PC-3 (cell line): ENCODE measurements at regions not wholly inside any gene's neighbourhood (a gene's known extent, or its start where the extent isn't known, plus 50 kb on each side); places are given as distances from the start of the nearest gene placed in this dataset.

Experiments used
- ATAC-seq: fragments of 200-7000 bp; cut with Tn5 transposase; 2 replicates; pipeline ENCODE4 v1.9.1; 2020; ENCODE audit warnings: mild to moderate bottlenecking, moderate library complexity
- BruUV-seq: library from RNA; stranded (reverse); fragments of 400-500 nt; replicated peaks from 2 replicates; lab custom pipeline; 2021; lab: Mats Ljungman, UMichigan
- CTCF ChIA-PET: fragments of 300-600 bp; sonication (Branson Sonifier 250); formaldehyde crosslinking; loops from one replicate; lab custom pipeline; 2022; ENCODE audit warnings: antibody characterized with exemption; lab: Charles Lee
- POLR2A ChIA-PET: fragments of 300-600 bp; sonication (Branson Sonifier 250); formaldehyde crosslinking; loops from one replicate; lab custom pipeline; 2022; ENCODE audit warnings: antibody characterized with exemption; ENCODE audit not compliant: unreplicated experiment; lab: Charles Lee
- DNase-seq: peaks from one replicate; pipeline ENCODE4 v3.0.0-alpha.2; 2015
- H2AFZ ChIP-seq: fragments of 300-600 bp; sonication (generic); 2 replicates; pipeline ENCODE4 v1.6.0; 2016; ENCODE audit warnings: antibody characterized with exemption, low read length
- H3F3A ChIP-seq: fragments of 300-600 bp; sonication (generic); one replicate; pipeline ENCODE4 v1.6.0; 2017; ENCODE audit warnings: antibody characterized with exemption, low read length, control low read depth, mild to moderate bottlenecking; ENCODE audit not compliant: unreplicated experiment
- H3K27ac ChIP-seq: fragments of 300-600 bp; sonication (generic); 2 replicates; pipeline ENCODE4 v1.5.1; 2016; ENCODE audit warnings: mild to moderate bottlenecking, low read length
- H3K27me3 ChIP-seq: fragments of 300-600 bp; sonication (generic); 2 replicates; pipeline ENCODE4 v1.6.1; 2016; ENCODE audit warnings: low read length, mixed read lengths
- H3K36me3 ChIP-seq: fragments of 300-600 bp; sonication (generic); 2 replicates; pipeline ENCODE4 v1.6.1; 2016; ENCODE audit warnings: low read depth, mixed run types, low read length, mixed read lengths
- H3K4me1 ChIP-seq: fragments of 300-600 bp; sonication (generic); 2 replicates; pipeline ENCODE4 v1.5.1; 2016; ENCODE audit warnings: low read length; ENCODE audit not compliant: insufficient read depth
- H3K4me2 ChIP-seq: fragments of 300-600 bp; sonication (generic); 2 replicates; pipeline ENCODE4 v1.6.0; 2016; ENCODE audit warnings: low read length
- H3K4me3 ChIP-seq: fragments of 300-600 bp; sonication (generic); 2 replicates; pipeline ENCODE4 v1.5.1; 2016; ENCODE audit warnings: mild to moderate bottlenecking, low read length, mixed read lengths
- H3K79me2 ChIP-seq: fragments of 300-600 bp; sonication (generic); 2 replicates; pipeline ENCODE4 v1.6.1; 2017; ENCODE audit warnings: low read length, mixed read lengths
- H3K9ac ChIP-seq: fragments of 300-600 bp; sonication (generic); 2 replicates; pipeline ENCODE4 v1.6.0; 2016; ENCODE audit warnings: mild to moderate bottlenecking, low read length
- H3K9me2 ChIP-seq: fragments of 300-600 bp; sonication (generic); replicated peaks from 2 replicates; pipeline ENCODE4 v1.6.1; 2016; ENCODE audit warnings: mixed run types, low read length, mixed read lengths
- H3K9me3 ChIP-seq: fragments of 300-600 bp; sonication (generic); 2 replicates; pipeline ENCODE4 v1.6.1; 2016; ENCODE audit warnings: low read length, mixed read lengths
- H4K20me1 ChIP-seq: fragments of 300-600 bp; sonication (generic); 2 replicates; pipeline ENCODE4 v1.6.1; 2016; ENCODE audit warnings: low read length, mixed read lengths
- CTCF ChIP-seq: fragments of 300-600 bp; sonication (generic); conservative IDR thresholded peaks from 2 replicates; pipeline ENCODE4 v1.5.1; 2017; ENCODE audit warnings: antibody characterized with exemption, low read depth, mild to moderate bottlenecking, low read length
- EZH2 ChIP-seq: fragments of 300-600 bp; sonication (generic); IDR thresholded peaks from one replicate; pipeline ENCODE4 v1.6.1; 2017; ENCODE audit warnings: antibody characterized with exemption, mild to moderate bottlenecking, low read length; ENCODE audit not compliant: unreplicated experiment
- EZH2phosphoT487 ChIP-seq: fragments of 300-600 bp; sonication (generic); IDR thresholded peaks from 2 replicates; pipeline ENCODE4 v1.6.1; 2018; ENCODE audit warnings: mild to moderate bottlenecking, antibody characterized with exemption, low read length, borderline replicate concordance
- intact Hi-C: fragments of 100-400 bp; cut with micrococcal nuclease; formaldehyde crosslinking; loops from 2 replicates; pipeline ENCODE4 v1.9.0; 2023

GRCh38 chr10:64093946-64094535, 572.8 kb downstream of the REEP3 start:
- Histone ChIP-seq H3F3A (no peaks in the 10 kb centered on the region), H3K9me2 (no peaks in the 10 kb centered on the region), H3K9me3 (no peaks in the 10 kb centered on the region), H3K9ac (no peak overlapping the region), H3K79me2 (no peaks in the 10 kb centered on the region), H3K4me3 (0 out of 2 replicates have a peak overlapping the region, but pooled peaks have one; percentile 19), H3K27ac (peak overlapping the region; percentile 32), H3K4me1 (peaks cover 42% of the 10 kb centered on the region), H3K36me3 (no peaks in the 10 kb centered on the region), H3K4me2 (peak overlapping the region; percentile 42), H3K27me3 (no peaks in the 10 kb centered on the region), H4K20me1 (no peaks in the 10 kb centered on the region), H2AFZ (no peak overlapping the region)
- TF ChIP-seq EZH2 (no peak), EZH2phosphoT487 (no peak), CTCF (no peak)
- BruUV-seq: no TSS peak
- ChIA-PET POLR2A (no interaction called here), CTCF (interaction anchor here (0.6 kb wide), 2 partner anchors 288 to 411 kb away, joined by 4 read pairs; no protein-coding TSS in a partner anchor)
- DNase-seq (peak; percentile 65), ATAC-seq (peak; percentile 66)
- intact Hi-C loops: no loop called here

GRCh38 chr10:64096941-64097340, 575.7 kb downstream of the REEP3 start:
- H2AFZ ChIP-seq: no peak overlapping the region
- no peak overlapping the region for H3K4me3 ChIP-seq
- no peaks in the 10 kb centered on the region for H3K36me3 ChIP-seq
- TF ChIP-seq EZH2phosphoT487: no peak
- no peak for TF ChIP-seq EZH2
- no peak for TF ChIP-seq CTCF
- H3K27me3 ChIP-seq: no peaks in the 10 kb centered on the region
- H3K9me3 ChIP-seq: no peaks in the 10 kb centered on the region
- POLR2A ChIA-PET: interaction anchor here (0.7 kb wide), 1 partner anchor 1260 kb away, joined by 3 read pairs; no protein-coding TSS in a partner anchor
- no peaks in the 10 kb centered on the region for H4K20me1 ChIP-seq
- intact Hi-C loops: no loop called here
- no peaks in the 10 kb centered on the region for H3F3A ChIP-seq
- H3K79me2 ChIP-seq: no peaks in the 10 kb centered on the region
- H3K4me1 ChIP-seq: peaks cover 29% of the 10 kb centered on the region
- H3K27ac ChIP-seq: no peak overlapping the region
- H3K4me2 ChIP-seq: no peak overlapping the region
- no peak for ATAC-seq
- CTCF ChIA-PET: no interaction called here
- H3K9ac ChIP-seq: no peak overlapping the region
- no peaks in the 10 kb centered on the region for H3K9me2 ChIP-seq
- no TSS peak for BruUV-seq
- peak; percentile 74 for DNase-seq
